T47D (cell line): ENCODE measurements at regions not wholly inside any gene's neighbourhood (a gene's known extent, or its start where the extent isn't known, plus 50 kb on each side); places are given as distances from the start of the nearest gene placed in this dataset.
"Not testable (repeated sequence)": the region's sequence is repeated elsewhere in the genome, so short reads cannot be mapped to it uniquely, and the experiment has no call there.

Source experiments
- DNase-seq, 2 experiments: peaks; one replicate each; pipeline versions ENCODE4 v3.0.0 to v3.0.0-alpha.2; 2011 to 2012; ENCODE audit warnings: low read depth in 1 of 2, low spot score in 1 of 2
- JUND ChIP-seq: IDR thresholded peaks from 2 replicates; pipeline ENCODE4 v1.6.1; 2012; ENCODE audit warnings: low read depth
- in situ Hi-C: cut with HindIII; loops from 2 replicates; pipeline ENCODE4 v1.10.0; 2016; ENCODE audit warnings: low sequenced_read_pairs, low pct_unique_long_range_greater_than_20kb

DNA sequence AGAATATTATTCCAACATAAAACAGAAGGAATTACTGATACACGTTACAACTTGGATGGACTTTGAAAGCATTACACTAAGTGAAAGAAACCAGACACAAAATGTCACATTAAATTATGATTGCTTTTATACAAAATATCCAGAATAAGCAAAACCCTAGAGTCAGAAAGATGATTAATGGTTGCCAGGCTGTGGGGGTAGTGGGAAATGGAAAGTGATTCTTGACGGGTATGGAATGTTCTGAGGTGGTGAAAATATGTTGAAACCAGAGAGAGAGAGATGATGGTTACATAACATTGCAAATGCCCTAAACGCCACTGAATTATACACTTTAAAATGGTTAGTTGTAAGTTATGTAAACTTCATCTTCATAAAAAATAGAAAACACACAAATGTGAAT, 1057.2 kb upstream of the TMEFF2 start:
- DNase-seq, result no peak

DNA sequence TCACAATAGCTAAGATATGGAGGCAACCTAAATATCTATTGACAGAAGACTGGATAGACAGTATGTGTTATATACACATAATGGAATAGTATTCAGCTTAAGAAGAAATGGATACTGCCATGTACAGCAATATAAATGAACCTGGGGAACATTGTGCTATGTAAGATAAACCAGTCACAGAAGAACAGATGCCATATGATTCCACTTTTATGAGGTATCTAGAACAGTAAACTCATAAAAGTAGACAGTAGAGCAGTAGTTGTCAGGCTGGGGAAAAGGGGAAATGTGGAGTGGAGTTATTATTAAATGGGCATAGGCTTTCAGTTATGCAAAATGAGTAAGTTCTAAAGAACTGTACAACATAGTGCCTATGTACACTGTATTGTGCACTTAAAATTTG, 1055.7 kb upstream of the TMEFF2 start:
- in situ Hi-C loops, result no loop called here
- no peak for DNase-seq
- no peak for TF ChIP-seq JUND

More for the DNA sequence above, 1057.2 kb upstream of the TMEFF2 start:
- TF ChIP-seq JUND, result no peak
- in situ Hi-C loops, result no loop called here

DNA sequence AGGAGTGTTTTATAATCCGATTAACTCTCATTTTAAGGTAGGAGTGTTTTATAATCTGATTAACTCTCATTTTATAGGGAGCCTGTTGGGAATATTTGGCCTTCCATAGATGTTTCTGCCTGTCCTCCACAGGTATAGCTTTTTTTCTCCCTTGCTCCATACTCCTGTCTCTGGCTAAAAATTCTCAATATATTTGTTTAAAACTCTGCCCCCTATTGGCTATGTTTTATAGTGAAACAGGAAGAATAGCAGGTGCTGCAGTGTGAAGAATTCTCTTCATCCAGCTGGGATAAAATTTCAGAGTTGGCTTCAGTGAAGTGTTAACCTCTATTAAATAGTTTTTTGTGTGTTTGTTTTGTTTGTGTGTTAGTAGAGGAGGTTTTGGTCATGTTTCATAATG, 1046.0 kb upstream of the TMEFF2 start:
- no peak for TF ChIP-seq JUND
- in situ Hi-C loops, result no loop called here
- DNase-seq, result peak; percentile 7 to 30

DNA sequence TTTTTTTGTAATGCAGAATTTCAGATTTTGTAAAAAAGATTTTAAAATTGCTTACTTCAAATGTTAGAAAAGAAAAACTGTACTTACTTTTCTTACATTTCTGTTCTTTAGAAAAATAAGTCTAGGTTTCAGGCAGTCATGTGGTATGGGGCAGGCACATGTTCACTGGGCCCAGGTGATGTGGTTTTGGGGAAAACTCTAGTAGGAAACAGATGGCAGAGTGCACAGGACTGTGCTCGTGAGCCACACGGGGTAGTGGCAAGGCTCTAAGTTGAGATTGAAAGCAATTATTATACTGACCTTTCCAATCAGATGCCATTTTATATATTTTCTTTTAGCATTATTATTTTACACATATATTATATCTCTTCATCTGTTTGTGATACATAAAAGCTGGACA, 1036.9 kb upstream of the TMEFF2 start:
- no peak for TF ChIP-seq JUND
- in situ Hi-C loops, result no loop called here
- no peak for DNase-seq

DNA sequence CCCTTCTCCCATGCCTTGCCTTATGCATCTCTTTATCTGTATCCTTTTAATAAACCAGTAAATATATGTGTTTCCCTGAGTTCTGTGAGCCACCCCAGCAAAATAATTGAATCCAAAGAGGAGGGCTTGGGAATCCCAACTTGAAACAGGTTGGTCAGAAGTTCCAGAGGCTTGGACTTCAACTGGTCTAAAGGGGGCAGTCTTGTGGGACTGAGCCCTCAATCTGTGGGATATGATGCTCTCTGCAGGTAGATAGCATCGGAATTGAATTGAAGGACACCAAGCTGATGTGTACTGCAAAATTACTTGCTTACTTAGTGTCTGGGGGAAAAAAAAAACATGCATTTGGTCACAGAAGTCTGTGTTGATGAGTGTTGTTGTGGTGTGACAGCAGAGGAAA, 1033.5 kb upstream of the TMEFF2 start:
- in situ Hi-C loops, result no loop called here
- TF ChIP-seq JUND, result no peak
- no peak for DNase-seq

DNA sequence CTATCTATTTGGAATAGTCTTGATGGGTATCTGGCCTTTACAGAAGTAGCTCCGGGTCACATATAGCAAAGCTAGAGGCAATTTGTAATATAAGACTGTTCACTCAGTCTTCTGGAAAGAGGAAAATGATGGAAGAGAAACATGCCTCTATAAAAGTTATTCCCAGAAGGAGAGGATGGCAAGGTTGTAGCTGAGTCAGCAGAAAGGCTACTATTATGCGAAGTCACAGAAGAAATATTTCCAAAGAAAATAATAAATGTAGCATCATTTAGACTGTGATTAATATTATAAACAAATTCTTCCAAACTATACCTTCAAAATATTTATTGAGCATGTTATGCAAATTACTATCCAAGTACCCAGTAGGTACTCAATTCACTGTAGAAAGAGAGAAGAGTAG, 1027.7 kb upstream of the TMEFF2 start:
- DNase-seq, result no peak
- no peak for TF ChIP-seq JUND
- in situ Hi-C loops, result no loop called here

DNA sequence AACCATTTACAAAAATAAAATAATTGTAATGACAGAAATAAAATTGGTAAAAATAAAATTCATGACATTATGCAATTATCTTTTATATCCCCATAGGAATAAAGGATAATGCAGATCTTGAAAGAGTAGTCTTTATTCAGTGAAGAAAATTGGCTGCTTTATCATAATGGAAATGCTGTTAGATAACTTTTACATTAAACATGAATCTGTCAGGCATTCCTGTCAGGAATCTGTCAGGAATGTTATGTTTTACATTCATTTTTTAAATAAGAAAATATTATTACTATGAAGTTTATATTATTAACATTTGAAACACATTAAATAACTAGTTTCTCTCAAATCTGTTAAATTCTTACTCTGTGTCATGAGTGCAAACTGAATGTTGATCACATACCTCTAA, 1024.7 kb upstream of the TMEFF2 start:
- no peak for DNase-seq
- no peak for TF ChIP-seq JUND
- in situ Hi-C loops, result no loop called here

DNA sequence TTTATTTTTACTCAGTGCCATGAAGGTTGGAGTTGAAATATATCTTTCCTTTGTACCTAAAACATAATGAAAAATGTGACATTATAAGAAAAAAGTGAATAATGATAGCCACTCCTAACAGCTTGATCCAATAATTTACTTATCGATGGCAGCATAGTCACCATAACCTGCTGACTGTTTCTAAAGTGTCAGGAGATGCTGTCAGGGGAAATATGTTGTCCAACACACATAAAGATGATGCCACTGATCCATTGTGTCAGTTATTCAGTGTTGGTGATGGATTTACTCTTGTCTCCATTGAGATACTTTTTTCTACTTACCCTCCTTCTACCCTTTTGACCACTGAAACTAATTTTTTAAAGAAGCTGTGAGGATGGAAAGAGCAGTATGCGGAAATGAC, 1006.9 kb upstream of the TMEFF2 start:
- TF ChIP-seq JUND, result no peak
- no peak for DNase-seq
- in situ Hi-C loops, result no loop called here

DNA sequence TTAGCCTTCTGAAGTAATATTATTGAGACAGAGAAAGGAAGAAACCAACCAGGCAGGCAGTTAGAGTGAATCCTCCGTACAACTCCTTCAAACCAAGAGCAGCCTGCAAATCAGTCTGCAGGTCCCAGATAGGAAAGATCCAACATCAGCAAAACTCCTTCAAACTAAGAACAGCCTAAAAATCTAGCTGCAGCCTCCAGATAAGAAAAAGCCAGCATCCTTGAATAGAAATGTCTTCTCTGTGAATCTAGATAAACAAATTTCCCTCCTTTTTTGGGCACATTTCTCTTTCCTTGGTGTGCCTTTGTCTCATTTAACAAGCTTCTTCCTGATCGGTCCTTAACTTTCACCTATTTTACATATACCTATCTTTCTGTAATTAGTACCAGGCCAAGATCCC, 1004.6 kb upstream of the TMEFF2 start:
- TF ChIP-seq JUND, result no peak
- DNase-seq, result no peak
- in situ Hi-C loops, result no loop called here

DNA sequence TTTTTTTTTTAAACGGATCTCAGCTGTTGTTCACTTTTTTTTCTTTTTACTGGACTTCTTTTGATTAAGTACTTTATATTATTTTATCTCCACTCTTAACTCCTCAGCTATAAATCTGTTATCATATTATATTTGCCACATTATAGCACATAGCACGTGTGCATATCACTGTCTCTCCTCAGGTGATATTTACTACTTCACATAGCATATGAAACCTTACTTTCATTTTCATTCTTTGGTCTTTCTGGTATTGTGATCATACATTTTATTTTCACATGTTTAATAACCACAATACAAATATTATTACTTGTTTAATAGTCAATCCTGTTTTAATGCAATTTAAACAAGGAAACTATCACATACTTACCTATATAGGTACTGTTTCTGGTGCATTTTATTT, 993.1 kb upstream of the TMEFF2 start:
- in situ Hi-C loops, result no loop called here
- TF ChIP-seq JUND, result no peak
- no peak for DNase-seq

DNA sequence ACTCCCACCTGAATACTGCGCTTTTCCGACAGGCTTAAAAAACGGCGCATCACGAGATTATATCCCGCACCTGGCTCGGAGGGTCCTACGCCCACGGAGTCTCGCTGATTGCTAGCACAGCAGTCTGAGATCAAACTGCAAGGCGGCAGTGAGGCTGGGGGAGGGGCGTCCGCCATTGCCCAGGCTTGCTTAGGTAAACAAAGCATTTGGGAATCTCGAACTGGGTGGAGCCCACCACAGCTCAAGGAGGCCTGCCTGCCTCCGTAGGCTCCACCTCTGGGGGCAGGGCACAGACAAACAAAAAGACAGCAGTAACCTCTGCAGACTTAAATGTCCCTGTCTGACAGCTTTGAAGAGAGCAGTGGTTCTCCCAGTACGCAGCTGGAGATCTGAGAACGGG, 976.2 kb upstream of the TMEFF2 start:
- in situ Hi-C loops, DNase-seq: not testable (repeated sequence)

DNA sequence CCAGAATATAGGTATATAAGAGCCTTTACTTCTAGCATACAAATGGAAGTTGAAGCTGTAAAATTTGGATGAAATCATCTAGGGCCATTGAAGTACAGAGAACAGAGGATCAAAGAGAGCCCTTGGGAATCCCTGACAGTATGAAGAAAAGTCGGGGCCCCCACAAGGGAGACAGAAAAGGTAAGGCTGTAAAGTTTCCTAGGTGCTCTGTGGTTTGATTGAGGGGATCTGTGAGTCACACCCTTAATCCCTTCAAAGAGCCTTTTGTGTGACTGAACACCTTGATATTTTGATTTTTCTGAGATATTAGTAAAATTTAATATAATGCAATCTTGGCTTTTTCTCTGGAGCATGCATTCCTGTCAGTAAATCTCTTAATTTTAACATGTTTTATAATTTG, 961.7 kb upstream of the TMEFF2 start:
- no peak for TF ChIP-seq JUND
- no peak for DNase-seq
- in situ Hi-C loops, result no loop called here

DNA sequence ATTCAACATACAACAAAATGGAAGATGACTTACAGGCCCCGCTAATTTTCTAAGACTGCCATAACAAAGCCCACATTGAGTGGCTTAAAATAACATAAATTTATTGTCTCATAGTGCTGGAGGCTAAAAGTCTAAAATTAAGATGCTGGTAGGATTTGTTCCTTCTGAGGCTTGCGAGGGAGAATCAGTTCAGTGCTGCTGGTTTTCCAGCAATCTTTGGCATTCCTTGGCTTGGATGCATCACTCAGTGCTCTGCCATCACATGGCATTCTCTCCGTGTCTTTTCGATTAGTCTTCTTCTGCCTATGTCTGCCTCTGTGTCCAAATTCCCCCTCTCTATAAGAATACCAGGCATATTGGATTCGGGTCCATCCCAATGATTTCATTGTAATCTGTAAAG, 959.3 kb upstream of the TMEFF2 start:
- in situ Hi-C loops, result no loop called here
- TF ChIP-seq JUND, result no peak
- DNase-seq, result no peak

DNA sequence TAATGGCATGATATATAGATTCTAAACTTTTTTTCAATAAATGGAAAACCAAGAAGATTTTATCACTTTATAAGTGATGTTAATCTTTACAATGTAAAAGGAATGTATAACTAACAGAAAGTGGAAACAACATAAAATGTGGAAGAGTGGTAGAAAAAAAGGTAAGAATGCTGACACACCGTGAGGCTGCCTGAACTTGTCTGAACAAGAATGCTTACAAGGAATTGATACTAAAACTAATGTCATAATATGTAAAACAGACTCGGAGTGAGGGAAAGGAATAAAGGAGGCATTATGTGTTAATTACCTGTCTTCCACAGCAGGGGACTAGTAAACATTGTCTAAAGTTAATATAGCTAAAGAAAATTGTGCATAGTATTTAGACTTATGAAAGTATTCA, 958.8 kb upstream of the TMEFF2 start:
- TF ChIP-seq JUND, result no peak
- in situ Hi-C loops, result no loop called here
- no peak for DNase-seq

DNA sequence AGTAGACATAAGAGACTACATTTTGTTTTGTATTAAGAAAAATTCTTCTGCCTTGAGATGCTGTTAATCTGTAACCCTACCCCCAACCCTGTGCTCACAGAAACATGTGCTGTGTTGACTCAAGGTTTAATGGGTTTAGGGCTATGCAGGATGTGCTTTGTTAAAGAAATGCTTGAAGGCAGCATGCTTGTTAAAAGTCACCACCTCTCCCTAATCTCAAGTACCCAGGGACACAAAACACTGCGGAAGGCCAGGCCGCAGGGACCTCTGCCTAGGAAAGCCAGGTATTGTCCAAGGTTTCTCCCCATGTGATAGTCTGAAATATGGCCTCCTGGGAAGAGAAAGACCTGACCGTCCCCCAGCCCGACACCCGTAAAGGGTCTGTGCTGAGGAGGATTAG, 947.7 kb upstream of the TMEFF2 start:
- in situ Hi-C loops, DNase-seq: not testable (repeated sequence)
